ENCODE measurements at regions not wholly inside any gene's neighbourhood (a gene's known extent, or its start where the extent isn't known, plus 50 kb on each side); places are given as distances from the start of the nearest gene placed in this dataset.
"Not testable (repeated sequence)": the region's sequence is repeated elsewhere in the genome, so short reads cannot be mapped to it uniquely, and the experiment has no call there.

DNA sequence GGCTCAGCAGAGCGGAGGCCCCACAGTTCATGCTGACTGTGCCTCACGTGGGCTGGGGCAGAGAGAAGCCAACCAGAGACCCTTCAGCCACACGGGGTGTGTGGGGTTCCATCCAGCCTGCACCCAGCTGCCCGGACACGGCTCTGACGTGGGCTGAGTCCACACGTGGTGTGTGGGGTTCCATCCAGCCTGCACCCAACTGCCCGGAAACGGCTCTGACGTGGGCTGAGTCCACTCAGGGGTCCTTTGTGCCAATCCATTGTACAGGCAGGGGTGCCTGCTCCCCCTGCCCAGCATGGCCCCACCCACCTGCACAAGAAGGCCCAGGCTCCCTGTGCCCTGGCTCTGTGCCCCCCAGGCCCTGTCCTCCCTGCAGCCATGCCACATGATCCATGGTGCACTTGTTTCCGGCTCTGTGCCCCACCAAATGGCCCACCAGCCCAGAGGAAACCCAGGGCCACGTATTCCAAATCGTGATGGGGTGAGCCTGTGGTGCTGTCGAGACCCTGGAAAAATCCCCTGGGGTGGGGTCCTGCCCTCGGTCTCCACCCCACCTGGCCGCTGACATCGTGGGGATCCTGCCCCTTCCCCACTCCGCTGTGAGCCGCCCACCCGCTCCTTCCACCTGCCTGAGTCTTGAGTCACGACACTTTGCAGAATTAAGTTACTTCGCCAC lies 99.3 kb upstream of the SFSWAP start:
- DNase-seq, result no peak

DNA sequence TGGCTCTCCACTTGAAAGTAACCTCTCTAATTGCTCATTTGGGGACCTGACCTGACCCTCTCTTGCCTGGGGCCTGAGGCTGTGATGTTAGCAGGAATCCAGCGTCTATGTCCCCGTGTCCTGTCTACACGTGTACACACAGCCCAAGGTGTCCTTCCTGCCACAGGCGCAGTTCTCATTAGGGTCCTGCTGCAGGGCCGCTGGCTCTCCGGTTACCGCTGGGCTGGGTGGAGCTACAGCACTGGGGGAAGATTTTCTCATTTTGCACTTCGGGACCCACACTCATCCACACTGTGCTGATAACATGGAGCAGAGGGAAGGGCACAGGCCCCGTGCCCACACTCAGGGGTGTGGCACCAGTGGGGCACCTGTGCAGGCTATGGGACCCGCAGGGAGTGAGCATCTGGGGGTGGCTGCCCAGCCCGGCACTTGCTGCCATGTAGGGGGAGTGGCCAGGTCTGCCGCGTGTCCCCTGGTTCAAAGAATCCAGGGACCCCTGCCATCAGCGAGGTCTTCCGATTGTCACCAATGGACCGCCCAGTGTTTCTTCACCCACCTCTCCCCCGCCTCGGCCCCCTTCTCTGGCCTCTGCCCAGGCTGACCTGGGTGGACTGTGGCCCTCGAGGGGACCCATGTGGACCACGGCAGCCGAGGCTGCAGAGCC lies 98.7 kb upstream of the SFSWAP start:
- DNase-seq, result no peak

DNA sequence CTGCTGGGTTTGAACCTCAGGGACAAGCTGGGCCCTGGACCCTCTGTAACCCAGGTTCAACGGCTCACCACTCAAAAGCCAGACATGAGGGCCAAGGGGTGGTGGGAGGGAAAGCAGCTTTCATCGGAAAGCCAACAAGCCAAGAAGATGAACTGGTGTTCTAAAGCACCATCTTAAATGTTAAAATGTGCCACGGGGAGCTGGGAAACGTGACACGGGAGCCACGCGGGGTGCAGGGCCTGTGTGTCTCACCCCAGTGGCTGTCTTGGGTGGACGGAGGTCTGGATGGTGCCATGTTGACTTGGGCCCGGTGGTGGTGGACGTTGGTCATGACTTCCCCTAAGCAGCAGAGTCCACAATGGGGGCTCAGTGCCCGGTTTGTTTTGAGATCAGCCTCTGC lies 97.7 kb upstream of the SFSWAP start:
- DNase-seq, result no peak

DNA sequence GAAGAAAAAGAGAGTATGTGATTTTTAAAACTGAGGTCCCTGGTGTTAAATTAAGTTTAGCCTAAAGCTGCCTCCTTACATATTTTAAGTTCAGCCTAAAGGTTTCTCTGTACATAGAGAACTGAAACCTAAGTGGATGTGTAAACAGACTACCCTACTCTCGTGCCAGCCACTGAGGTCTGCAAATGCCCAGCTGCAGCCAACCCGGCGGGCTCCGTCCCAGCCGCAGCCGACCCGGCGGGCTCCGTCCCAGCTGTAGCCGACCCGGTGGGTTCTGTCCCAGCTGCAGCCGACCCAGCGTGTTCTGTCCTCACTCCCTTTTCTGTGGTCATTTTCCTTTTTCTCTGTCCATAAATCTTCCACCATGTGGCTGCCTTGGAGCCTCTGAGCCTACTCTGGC lies 97.2 kb upstream of the SFSWAP start:
- DNase-seq, result no peak

DNA sequence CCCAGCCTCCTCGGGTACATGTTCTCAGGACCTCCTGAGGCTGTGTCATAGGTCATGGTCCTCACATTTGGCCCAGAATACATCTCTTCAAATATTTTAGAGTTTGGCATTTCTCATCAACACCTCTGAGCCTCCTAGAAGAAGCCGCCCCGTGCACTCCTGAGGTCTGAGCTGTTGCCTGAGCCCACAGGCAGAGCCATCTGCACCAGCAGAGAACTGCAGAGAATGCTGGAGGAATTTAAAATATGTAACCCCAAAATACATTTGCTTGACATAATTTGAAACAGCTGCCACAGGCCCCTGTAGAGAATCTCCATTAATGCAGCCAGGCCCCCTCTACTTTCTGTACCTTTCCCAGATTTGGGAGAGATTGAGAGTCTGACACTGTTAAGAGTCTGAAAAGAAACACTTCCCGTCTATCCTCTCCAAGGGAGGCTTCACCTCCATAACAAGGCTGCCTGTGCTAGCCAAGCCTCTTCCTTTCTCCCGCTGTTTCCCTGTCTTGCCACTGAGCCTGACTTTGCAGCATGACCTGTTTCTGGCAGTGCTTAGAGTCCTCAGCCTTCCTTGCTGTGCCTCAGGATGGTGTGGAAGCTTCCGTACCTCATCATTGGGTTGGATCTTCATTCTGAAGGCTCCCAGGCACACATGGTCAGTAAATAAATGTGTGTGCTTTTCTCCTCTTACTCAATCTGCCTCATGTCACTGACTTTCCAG lies 95.4 kb upstream of the SFSWAP start:
- DNase-seq, result no peak

DNA sequence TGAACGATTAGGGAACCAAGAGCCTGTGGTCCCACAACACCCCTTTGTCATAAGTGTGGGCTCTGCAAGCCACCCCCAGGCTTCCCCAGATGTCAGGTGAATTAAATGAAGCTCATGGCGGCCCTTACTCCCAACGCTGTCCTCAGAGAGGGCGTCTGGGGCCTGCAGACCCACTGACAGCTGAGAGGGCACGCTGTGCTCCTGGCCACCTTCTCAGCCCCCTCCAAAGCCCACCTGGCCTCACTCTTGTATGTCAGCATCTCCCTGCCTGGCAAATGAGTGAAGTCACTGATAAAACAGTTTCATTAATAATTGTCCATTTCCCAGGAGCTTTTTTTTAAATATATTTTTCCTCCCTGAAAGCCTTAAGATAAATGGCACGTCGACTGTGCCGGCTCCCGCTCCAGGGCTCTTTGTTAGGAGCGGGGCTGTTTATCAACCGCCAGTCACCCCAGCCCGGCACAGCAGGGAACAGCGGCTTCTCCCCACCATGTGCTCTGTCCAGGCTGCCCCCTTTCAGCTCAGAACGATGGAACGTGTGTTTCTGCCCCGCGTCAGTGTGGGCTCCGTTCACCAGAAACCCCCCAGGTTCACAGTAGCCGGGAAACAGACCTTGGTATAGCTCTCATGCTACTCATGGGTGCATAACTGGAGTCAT lies 94.7 kb upstream of the SFSWAP start:
- no peak for DNase-seq

DNA sequence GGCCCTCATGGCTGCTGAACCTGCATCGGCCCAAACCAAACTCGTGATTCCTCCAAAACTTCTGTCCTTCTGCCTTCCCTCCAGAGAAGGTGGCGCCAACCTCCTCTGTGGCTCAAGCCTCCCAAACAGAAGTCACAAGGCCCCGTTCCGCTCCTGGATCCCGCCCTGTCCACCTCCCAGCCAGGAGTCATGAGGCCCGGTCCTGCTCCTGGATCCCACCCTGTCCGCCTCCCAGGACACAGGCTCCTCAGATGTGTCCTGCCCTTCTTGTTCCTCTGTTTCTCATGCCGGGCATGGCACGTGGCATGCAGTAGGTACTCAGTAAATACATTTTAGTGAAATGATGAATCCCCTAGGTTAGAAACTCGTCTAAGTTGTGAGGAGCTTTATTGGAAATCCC lies 94.2 kb upstream of the SFSWAP start:
- DNase-seq, result no peak

DNA sequence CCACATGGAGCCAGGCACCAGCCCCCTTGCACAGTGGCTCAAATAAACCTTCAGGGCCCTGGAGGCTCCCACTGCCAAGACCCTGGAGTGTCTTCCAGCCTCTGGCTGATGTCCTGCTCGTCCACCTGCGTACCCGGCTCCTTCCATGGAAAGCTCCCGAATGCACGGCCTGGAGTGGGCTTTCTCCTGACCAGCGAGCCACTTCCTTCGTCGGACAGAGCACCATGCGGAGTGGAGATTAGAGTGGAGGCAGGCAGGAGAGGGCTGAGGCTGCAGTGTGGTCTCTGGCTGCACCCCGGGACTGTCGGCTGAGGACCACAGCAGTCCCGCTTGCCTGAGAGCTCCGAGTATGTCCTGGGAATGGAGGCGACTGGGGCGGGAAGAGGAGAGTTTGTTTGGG lies 93.7 kb upstream of the SFSWAP start:
- no peak for DNase-seq

DNA sequence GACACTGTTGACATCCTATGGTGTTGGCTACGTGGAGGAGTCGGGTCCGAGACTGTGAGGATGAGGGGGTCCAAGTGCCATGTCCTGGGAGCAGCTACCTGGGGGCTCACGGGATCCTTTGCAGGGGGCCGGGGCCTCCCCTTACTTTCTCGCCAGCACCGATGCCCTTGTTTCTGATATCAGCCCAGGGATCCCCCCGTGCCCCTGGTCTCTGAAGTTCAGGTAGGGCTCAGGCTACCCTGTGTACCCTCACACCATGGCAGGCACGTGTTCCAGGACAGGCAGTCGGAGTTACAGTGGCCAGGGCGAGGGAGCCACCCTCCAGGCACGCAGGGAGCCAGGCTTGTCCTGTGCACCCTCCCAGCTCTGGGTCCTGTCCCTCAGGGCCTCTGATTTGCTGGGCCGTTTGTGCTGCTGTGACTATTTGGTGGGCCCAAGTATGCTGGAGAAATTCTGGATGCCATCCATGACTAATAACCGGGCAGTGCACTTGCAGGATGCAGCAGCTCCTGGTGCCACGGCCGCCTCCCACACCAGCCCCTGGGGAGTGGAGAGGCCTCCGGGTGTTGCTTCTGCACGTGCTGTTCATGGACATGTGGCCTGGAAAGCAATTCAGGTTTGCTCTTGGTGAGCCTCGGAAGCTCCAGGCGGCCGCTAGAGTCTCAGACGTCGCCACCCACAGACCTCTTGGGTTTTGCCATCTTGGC lies 93.1 kb upstream of the SFSWAP start:
- no peak for DNase-seq

DNA sequence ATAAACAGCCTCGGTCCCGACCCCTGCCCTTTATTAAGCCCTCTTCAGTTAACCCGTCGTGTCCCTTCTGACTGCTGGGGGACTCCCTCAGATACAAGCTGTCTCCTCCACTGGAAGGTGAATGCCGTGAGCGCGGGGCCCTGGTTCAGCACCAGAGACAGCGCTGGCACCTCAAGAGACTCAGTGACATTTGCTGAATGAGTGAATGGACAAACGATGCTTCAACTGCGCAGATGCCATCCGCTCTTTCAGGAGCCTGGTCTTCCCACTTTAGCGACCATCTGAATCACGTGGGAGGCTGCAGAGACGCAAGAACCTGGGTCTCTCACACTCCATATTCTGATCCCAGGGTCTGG lies 92.6 kb upstream of the SFSWAP start:
- DNase-seq, result no peak

DNA sequence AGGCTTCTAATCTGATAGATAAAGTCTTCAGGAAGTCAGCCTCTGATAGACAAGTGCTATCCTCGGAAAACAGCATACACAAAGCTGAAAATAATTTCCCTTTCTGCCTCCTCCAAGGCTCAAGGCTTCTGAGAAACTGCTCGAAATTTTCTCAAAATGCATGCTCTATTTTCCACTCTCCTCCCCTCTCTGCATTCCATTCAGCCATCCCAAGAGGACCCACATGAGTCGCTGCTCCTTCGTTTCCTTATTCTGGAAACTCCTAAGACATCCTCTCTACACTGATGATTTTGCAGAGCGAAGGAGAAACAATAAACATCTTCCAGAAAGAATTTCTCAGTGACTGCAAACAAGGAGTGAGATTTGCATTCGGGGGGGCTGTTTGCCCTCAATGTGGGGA lies 92.2 kb upstream of the SFSWAP start:
- no peak for DNase-seq

DNA sequence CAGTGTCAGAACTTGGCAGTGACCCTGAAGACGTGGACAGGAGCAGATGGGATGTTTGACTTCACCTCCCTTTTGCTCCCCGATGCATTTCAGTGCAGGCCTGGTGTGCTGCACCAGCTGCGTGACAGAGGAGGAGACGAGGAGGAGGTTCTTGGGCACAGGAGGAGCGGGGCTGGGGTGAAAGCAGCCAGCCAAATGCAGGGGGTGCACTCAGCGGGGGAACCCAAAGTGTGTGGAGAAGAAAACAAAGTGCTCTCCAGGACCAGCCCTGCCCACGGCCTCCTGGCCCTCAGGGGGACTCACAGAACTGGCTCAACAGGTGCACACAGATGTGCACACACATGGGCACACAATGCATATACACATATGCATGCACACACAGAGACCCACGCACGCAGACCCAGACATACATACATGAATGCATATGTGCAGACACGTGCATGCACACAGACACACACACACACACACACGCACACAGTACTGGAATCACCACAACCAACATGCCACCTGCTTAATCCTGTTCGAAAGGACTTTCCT lies 91.7 kb upstream of the SFSWAP start:
- DNase-seq, result no peak

DNA sequence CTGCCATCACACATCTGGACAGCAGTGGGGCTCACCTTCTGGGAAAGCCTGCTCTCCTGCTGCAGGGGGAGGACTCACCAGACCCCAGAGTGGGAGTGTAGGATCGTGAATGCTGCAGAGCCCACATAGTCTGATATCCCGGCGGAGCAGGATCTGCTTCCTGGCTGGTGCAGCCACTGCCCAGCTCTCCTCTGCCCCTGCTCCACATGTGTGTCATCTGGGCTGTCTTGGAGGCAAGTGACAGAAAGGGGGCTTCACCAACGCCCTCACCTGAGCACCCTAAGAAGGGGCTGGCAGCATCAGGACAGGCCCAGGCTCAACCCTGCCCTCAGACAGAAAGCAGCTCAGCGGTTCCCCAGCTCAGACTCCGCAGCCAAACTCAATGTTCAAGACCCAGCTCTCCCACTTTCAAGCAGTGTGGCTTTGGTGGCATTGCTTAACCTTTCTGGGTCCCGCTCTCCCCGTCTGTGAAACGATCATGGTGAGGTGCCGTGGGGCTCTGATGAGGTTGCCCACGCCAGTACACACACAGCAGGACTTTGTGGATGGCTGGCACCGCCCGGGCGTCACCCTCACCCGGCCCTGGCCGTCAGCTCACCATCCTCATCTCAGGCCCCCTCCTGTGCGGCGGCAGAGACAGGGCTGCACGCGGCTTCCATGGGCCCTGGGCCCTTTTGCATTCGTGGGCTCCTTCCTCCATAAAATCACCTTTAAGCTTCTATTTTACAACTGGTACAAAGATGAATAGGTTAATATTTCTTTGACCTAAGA lies 91.0 kb upstream of the SFSWAP start:
- DNase-seq, result no peak

DNA sequence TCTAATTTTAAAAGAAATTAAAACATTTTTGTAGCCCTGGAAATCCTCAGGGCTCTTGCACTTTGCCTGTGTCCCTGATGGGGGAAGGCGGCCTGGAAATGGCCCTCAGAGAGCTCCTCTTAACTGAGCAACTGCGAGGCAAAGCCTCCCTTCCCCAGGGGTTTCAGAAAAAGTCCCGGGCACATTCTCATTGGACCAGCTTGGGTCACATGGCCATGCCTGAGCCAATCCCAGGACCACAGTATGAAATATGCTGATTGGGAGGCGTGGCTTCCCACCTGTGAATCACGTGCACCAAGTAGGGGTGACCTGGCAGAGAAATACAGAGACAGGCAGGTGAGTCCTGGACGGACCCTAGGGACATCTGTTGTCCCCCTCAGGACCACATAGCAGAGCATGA lies 90.4 kb upstream of the SFSWAP start:
- DNase-seq, result no peak

DNA sequence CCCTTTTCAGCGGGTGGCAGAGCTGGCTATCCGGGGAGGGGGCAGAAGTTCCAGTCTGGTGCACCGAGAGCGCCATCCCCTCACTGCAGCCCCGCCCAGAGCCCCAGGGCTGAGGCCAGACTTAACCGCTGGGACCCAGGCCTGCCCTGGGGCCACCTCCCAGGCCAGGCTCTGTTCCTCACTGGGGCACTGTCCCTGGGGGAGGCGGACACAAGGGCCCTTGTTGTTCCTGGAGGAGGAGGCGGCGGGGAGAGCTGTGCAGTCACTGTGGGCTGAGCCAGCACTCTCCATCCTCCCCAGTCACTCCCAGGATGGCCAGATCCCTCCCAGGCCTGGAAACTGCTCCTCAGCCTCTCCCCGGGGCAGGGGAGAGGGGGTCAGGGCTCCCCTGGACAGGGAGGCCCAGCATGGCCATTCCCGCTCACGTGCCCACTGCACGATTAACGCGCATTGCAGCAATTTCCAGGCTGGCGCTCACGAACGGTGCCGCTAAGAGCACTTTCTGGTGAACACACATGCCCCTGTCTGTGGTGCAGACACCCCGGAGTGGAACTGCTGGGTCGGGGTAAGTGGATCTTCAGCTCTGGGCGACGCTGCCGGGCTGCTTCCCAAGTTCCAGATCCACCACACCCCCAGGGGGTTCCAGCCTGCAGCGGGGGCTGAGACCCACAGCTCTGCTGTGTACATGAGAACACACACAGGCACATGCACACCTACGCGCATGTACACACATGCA lies 89.8 kb upstream of the SFSWAP start:
- DNase-seq, result no peak

DNA sequence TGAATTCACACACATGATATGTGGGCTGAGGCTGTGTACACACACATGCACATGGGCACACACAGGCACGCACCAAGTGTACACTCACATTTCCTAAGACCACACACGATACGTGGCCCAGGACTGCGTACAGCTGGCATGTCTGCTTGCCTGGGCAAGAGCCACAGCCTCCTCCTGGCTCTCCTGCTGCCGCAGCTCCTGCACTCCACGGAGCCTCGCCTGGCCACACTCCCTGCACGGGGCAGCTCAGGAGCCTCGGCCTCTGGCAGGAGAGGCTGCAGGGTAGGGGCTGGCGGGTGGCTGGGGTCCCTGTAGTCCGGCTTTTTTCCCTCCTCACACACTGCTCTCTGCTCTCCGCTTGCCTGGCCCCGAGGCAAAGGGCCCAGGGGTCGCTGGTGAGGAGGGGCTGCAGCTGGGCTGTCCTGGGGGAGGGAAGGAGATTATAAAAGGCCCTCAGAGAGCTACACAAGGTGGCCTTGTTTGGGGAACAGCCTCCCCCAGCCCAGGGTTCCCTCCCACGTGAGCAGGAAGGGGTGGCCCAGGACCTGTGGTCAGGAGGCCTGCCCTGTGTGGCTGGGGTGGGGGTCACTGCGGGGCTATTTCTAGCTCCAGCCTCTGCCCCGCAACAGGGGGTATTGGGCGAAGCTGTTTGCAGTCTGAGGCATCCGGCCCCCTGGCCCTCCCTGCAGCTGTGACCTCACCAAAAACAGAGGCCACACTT lies 89.0 kb upstream of the SFSWAP start:
- no peak for DNase-seq

DNA sequence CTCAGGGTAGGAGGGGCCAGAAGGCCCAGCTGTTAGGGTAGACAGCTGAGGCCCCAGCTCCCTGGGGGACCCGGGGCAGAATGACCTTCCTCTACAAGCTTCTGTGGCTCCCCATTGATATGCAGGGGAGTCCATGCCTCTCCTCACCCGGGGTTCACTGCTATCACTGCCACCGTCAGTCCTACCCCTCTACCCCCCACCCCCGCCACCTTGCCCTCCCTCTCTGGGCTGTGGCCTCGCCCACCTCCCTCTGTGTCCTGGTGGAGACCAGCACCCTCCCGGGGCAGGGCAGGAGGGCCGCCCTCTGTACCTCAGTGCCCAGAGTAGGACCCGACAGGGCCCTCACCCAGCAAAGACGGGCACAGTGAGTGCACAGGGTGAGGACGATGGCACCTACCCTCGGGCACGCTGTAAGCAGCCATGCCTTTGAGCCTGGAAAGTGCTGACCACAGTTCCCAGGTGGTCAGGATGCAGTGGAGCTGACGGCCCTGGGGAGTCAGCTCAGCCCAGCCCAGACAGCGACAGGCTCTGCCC lies 88.4 kb upstream of the SFSWAP start:
- no peak for DNase-seq

DNA sequence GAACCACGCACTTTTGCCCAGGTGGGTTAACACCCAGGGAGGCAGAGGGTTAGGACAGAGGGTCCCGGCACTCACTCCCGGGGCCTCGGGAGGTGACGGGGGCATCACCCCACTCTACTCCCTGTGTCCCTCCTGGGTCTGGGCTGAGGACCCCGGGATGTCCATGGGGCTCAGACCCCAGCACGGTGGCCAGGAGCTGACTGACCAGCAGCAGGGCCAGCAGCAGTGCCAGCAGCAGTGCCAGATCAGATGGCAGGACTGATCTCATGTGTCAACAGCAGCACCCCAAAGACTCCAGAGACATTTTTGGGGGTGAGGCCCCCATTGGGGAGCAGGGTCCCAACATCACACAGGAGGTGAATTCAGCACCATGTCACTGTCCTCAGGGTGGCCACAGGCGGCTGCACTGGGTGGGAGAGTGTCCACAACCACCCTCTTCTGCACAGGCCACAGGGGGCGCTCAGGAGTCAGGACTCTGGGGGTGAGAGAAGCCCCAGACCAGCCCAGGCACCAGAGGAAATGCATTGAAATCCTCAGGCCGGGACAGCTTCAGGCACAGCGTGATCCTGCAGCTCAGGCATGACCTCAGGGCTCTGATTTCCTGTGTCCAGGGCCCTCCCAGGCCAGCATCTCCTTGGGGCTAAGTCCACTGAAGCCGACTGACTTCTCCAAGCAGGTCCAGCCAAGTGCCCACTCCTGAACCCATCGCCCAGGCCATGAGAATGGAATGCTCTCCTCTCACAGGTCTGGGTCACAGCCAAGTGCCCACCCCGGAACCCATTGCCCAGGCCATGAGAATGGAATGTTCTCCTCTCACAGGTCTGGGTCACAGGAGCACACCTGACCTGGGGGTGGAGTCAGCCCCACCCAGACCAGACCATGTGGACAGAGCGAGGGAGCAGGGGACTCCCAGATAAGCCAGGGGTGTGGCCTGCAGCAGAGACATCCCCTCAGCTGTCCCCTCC lies 87.2 kb upstream of the SFSWAP start:
- not testable (repeated sequence) for DNase-seq

DNA sequence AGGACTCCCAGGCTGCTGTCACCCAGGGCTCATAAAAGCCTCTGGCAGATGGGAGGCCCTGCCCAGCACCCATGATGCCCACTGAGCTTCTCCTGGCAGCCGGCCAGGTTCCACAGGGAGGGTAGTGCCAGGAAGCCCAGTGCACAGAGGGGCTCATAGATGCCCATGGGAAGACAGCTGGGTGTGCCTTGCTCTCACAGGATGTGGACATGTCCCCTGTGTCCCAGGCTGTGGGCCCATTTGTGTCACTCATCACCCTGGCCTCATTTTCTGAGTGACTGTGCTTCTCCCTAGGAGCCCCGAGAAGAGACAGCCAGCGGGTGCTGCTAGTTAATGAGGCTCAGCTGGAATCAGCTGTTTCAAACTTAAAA lies 86.5 kb upstream of the SFSWAP start:
- not testable (repeated sequence) for DNase-seq

Measured in effector CD4-positive, alpha-beta T cell (primary cell).